Activated CD4-positive, alpha-beta T cell treated with anti-CD3 and anti-CD28 coated beads for 36 hours (primary cell): ENCODE measurements at regions not wholly inside any gene's neighbourhood (a gene's known extent, or its start where the extent isn't known, plus 50 kb on each side); places are given as distances from the start of the nearest gene placed in this dataset.

Source experiments
- ATAC-seq: fragments of 200-7000 bp; cut with Tn5 transposase; one replicate; pipeline ENCODE4 v1.10.0; 2021; ENCODE audit warnings: mild to moderate bottlenecking, moderate library complexity
- CTCF ChIA-PET: fragments of 350-600 bp; sonication (Branson Sonifier 250); formaldehyde crosslinking; loops from one replicate; lab custom pipeline; 2021; ENCODE audit warnings: antibody characterized with exemption; lab: Charles Lee
- POLR2A ChIA-PET: fragments of 350-600 bp; sonication (Branson Sonifier 250); formaldehyde crosslinking; loops from one replicate; lab custom pipeline; 2021; ENCODE audit warnings: antibody characterized with exemption, inconsistent platforms; lab: Charles Lee
- DNase-seq: peaks from one replicate; pipeline ENCODE4 v3.0.0-alpha.2; 2020
- H3K27ac Mint-ChIP-seq: one replicate; pipeline ENCODE4 v1.8.0; 2021; ENCODE audit warnings: mixed read lengths
- H3K27me3 Mint-ChIP-seq: one replicate; pipeline ENCODE4 v1.8.0; 2021; ENCODE audit warnings: mixed read lengths
- H3K36me3 Mint-ChIP-seq: one replicate; pipeline ENCODE4 v1.8.0; 2021; ENCODE audit warnings: low read depth, mixed read lengths
- H3K4me1 Mint-ChIP-seq: one replicate; pipeline ENCODE4 v1.8.0; 2021; ENCODE audit warnings: mixed read lengths
- H3K4me3 Mint-ChIP-seq: one replicate; pipeline ENCODE4 v1.8.0; 2021; ENCODE audit warnings: mild to moderate bottlenecking, moderate library complexity, mixed read lengths
- H3K9me3 Mint-ChIP-seq: one replicate; pipeline ENCODE4 v1.8.0; 2021; ENCODE audit warnings: low read depth, mixed read lengths
- intact Hi-C, 2 experiments: fragments of 100-400 bp; cut with DNase I in 1 of 2; cut with micrococcal nuclease in 1 of 2; formaldehyde crosslinking; loops; one replicate each; pipeline versions ENCODE4 v1.14.2 to v1.15.1; 2022 to 2024; cut with DNase I, micrococcal nuclease

DNA sequence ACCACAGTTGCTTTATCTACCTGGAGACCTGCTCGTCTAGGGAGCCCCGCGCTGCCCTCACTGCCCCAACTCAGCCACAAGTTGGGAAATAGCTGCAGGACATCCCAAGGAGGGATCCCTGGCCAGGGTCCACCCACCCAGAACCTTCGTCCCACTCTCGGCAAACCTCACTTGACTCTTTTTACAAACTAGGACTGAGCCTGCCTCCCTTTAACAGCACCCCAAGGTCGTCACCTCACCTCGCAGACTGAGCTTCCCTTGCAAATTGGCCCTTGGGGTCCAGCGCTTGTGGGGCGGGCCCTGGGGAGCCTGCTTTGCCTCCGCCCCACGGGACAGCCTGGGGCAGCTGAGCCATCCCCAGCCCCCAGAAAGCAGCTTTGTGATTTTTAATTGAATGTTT, 1505.8 kb downstream of the TBC1D22A start:
- DNase-seq (no peak), ATAC-seq (no peak)
- no peaks in the 10 kb centered on the region for H3K4me1 Mint-ChIP-seq
- peaks cover 6% of the 10 kb centered on the region for H3K27me3 Mint-ChIP-seq
- no peak overlapping the region for H3K27ac Mint-ChIP-seq
- H3K4me3 Mint-ChIP-seq, result no peak overlapping the region
- H3K36me3 Mint-ChIP-seq, result no peaks in the 10 kb centered on the region
- H3K9me3 Mint-ChIP-seq, result no peaks in the 10 kb centered on the region
- CTCF ChIA-PET, result no interaction called here
- POLR2A ChIA-PET, result no interaction called here
- intact Hi-C loops, result no loop called here

DNA sequence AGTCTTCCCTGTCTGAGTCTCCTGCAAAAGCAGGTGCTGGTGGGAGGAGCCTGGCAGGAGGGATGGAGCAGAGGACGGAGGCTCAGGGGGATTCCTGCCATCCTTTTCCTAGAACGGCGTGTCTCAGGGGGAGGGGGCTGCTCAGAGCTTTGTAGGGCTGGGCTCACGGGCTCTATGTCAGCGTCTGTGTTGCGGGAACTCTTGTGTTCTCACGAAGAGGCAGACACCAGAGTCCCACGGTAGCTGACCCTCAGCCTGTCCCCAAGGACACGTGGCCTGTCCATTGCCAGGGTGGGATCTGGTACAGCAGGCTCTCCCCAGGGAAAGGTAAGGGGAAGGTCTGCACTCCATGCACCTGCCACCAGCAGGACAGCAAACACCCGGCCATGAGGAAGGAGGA, 1505.2 kb downstream of the TBC1D22A start:
- no peaks in the 10 kb centered on the region for H3K36me3 Mint-ChIP-seq
- ChIA-PET CTCF (interaction anchor here (0.6 kb wide), 1 partner anchor 37 kb away, joined by 3 read pairs; no protein-coding TSS in a partner anchor), POLR2A (no interaction called here)
- no peaks in the 10 kb centered on the region for H3K9me3 Mint-ChIP-seq
- intact Hi-C loops, result no loop called here
- H3K27ac Mint-ChIP-seq, result no peak overlapping the region
- no peaks in the 10 kb centered on the region for H3K4me1 Mint-ChIP-seq
- peaks cover 6% of the 10 kb centered on the region for H3K27me3 Mint-ChIP-seq
- ATAC-seq, result no peak
- DNase-seq, result no peak
- no peak overlapping the region for H3K4me3 Mint-ChIP-seq

DNA sequence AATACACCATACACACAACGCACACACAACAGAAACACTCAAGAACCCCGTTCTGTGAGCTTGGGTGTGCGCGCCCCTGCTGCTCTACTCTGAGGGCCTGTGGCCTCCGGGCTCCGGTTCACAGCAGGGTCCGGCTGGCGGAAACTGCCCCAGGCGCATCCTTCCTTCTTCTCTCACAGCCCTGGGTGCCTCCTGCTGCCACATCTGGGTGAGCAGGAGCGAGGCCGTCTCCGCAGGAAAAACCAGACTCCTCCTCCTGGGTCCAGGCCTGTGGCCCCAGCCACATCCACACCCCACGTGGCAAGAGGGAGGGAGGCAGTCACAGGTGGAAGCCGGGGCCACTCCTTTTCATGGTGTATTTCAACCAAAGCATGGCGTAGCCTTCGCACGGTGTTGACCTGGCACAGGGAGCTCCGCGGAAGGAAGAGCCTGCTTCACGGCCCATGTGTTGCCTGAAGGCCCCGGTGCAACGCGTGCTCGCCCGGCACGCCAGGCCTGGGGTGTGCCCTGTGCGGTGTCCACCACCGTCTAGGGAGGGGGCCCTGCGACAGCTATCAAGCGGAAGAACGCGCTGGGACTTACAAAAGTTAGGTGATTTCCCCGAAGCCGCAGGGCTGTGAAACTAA, 1502.7 kb downstream of the TBC1D22A start:
- intact Hi-C loops, result no loop called here
- Mint-ChIP-seq H3K9me3 (no peaks in the 10 kb centered on the region), H3K27me3 (peaks cover 6% of the 10 kb centered on the region), H3K36me3 (no peaks in the 10 kb centered on the region), H3K4me3 (no peak overlapping the region), H3K4me1 (no peaks in the 10 kb centered on the region), H3K27ac (no peak overlapping the region)
- DNase-seq (no peak), ATAC-seq (no peak)
- ChIA-PET POLR2A (no interaction called here), CTCF (no interaction called here)

DNA sequence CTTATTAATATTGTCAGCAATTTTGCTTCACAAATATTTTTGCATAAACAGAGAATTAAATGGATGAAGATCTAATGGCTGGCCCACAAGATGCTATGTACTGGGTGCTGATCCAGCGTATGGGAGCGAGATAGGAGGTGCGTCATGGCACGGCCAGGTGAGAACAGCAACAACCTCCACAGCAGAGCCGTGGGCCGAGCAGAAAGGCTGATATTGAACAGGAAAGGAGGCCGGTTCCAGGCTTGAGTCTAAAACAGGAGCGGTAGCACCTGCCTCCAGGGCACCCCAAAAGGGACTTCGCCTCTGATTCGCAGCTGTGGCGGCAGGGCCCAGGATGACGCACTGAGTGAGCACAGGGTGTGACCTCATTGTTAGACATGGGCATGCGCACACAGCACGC, 1502.1 kb downstream of the TBC1D22A start:
- ChIA-PET POLR2A (no interaction called here), CTCF (no interaction called here)
- H3K27me3 Mint-ChIP-seq, result peaks cover 6% of the 10 kb centered on the region
- DNase-seq (no peak), ATAC-seq (no peak)
- H3K9me3 Mint-ChIP-seq, result no peaks in the 10 kb centered on the region
- H3K4me1 Mint-ChIP-seq, result no peaks in the 10 kb centered on the region
- H3K4me3 Mint-ChIP-seq, result no peak overlapping the region
- intact Hi-C loops, result no loop called here
- H3K36me3 Mint-ChIP-seq, result no peaks in the 10 kb centered on the region
- no peak overlapping the region for H3K27ac Mint-ChIP-seq

DNA sequence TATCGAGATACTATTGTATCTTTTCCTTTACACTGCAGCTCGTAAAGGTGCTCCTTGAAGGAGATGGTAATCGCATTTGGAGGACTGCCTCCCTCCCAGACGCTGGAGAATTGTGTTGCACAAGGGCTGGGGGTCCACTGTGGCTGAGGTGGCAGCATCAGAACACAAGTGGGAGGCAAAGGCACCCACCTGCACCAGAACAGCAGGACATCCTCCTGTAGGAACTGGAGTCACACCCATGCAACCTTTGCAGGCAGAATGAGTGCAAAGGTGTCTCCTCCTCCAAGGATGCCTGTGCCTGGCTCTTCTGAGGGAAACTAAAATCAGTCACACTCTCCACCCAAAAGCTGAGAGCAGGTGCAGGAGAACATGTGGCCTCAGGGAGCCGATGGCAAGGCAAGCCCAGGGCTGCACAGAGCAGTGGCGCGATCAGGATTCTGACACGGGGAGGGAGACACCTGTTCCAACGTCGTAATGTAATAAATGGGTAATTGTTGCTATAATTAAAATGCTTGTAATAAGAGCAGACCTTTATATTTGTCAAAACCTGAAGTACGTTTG, 1501.4 kb downstream of the TBC1D22A start:
- Mint-ChIP-seq H3K9me3 (no peaks in the 10 kb centered on the region), H3K27me3 (no peaks in the 10 kb centered on the region), H3K4me1 (no peaks in the 10 kb centered on the region), H3K4me3 (no peak overlapping the region), H3K36me3 (no peaks in the 10 kb centered on the region), H3K27ac (no peak overlapping the region)
- intact Hi-C loops, result no loop called here
- CTCF ChIA-PET, result no interaction called here
- ATAC-seq (no peak), DNase-seq (no peak)
- POLR2A ChIA-PET, result no interaction called here

DNA sequence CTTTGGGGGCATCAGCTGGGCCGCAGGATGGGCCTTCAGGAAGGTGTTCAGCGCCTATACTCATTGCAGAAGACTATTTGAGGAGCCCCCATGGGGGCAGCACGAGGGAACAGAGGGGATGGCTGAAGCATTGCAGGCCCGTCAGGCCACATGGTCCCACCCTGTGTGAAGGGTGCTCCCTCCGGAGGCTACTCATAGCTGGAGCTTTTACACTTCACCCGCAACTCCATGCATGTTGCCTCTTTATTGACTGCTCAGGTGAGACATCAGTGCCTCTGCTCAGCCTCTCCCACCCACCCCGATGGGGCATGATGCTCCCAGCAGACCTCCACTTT, 1500.9 kb downstream of the TBC1D22A start:
- Mint-ChIP-seq H3K27me3 (no peaks in the 10 kb centered on the region), H3K4me3 (no peak overlapping the region), H3K4me1 (no peaks in the 10 kb centered on the region), H3K27ac (no peak overlapping the region), H3K36me3 (no peaks in the 10 kb centered on the region), H3K9me3 (no peaks in the 10 kb centered on the region)
- ATAC-seq, result no peak
- DNase-seq, result no peak
- ChIA-PET POLR2A (no interaction called here), CTCF (no interaction called here)
- intact Hi-C loops, result no loop called here

DNA sequence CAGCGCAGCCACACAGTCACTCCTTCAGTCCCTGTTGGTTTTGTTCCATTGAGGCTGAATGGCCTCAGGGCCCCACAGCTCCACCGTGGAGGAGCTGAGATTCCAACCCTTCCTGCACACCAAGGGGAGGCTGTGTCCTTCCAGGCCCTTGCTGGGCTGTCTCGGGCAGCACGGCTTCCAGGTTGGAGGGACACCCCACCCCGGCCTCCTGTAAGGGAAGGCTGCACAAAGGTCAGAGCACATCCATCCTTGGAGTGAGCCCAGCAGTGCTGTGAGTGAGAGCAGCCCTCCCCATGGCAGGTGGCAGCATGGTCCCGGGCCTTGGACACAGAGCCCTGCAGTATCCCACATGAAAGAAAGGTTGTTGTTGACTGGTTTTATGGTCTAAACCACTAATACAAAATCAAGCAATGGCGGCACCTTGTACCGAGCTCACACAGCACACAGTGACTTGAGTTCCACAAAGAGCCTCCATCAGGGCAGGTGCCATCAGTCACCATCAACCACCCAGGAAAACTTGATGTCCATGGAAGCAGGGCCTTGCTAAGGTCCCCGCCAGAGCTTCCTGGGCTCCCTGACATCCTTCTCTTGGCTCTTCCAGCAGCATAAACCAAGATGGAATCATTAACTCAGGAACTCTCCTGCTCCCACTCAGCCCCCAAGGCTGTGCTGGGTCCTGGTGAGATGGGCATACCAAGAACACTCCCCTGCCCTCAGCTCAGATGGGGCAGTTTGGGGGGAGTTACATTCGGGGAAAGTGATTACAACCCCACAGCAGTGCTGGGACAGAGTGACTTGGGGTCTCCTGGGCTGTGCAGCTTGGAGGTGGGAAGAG, 1500.4 kb downstream of the TBC1D22A start:
- no peaks in the 10 kb centered on the region for H3K9me3 Mint-ChIP-seq
- ChIA-PET POLR2A (no interaction called here), CTCF (interaction anchor here (1.1 kb wide), 1 partner anchor 24 kb away, joined by 3 read pairs; no protein-coding TSS in a partner anchor)
- intact Hi-C loops, result no loop called here
- H3K36me3 Mint-ChIP-seq, result no peaks in the 10 kb centered on the region
- ATAC-seq, result no peak
- no peak overlapping the region for H3K4me3 Mint-ChIP-seq
- H3K4me1 Mint-ChIP-seq, result no peaks in the 10 kb centered on the region
- H3K27ac Mint-ChIP-seq, result no peak overlapping the region
- H3K27me3 Mint-ChIP-seq, result no peaks in the 10 kb centered on the region
- no peak for DNase-seq

DNA sequence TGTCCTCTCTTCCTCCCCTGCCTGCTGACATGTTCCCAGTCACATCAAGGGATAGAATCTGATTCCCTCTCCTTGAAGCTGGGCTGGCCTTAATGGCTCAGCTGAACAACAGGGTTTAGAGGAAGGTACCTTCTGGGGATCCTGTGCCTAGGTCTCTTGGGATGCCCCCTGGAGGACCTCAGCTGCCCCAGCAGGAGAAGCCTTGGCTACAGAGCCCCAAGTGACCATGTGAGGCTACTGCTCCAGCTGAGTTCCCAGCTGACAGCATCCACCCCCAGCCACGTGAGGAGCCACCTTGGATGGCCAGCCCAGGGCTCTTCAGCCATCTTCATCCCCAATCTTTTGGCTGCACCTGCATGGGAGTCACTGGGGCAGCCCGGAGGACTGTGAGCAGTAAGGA, 1499.3 kb downstream of the TBC1D22A start:
- DNase-seq, result no peak
- ChIA-PET CTCF (no interaction called here), POLR2A (no interaction called here)
- H3K4me1 Mint-ChIP-seq, result no peaks in the 10 kb centered on the region
- intact Hi-C loops, result no loop called here
- no peaks in the 10 kb centered on the region for H3K9me3 Mint-ChIP-seq
- ATAC-seq, result no peak
- no peak overlapping the region for H3K27ac Mint-ChIP-seq
- H3K27me3 Mint-ChIP-seq, result no peaks in the 10 kb centered on the region
- no peaks in the 10 kb centered on the region for H3K36me3 Mint-ChIP-seq
- H3K4me3 Mint-ChIP-seq, result no peak overlapping the region

DNA sequence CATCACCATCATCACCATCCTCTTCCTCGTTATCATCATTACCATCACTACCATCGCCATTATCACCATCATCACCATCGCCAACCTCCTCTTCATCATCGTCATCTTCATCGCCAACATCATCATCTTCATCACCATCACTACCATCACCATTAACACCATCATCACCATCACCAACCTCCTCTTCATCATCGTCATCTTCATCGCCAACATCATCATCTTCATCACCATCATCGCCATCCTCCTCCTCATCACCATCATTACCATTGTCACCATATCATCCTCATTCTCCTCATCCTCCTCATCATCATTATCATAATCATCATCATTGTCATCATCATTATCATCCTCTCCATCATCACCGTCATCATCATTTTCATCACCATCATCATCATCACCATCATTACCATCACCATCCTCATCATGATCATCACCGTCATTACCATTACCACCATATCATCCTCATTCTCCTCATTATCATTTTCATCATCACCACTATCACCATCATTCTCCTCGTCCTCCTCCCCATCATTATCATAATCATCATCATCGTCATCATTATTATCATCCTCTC, 1498.7 kb downstream of the TBC1D22A start:
- H3K4me3 Mint-ChIP-seq, result no peak overlapping the region
- no peaks in the 10 kb centered on the region for H3K4me1 Mint-ChIP-seq
- CTCF ChIA-PET, result no interaction called here
- H3K9me3 Mint-ChIP-seq, result no peaks in the 10 kb centered on the region
- intact Hi-C loops, result no loop called here
- H3K36me3 Mint-ChIP-seq, result no peaks in the 10 kb centered on the region
- ATAC-seq (no peak), DNase-seq (no peak)
- no peaks in the 10 kb centered on the region for H3K27me3 Mint-ChIP-seq
- no peak overlapping the region for H3K27ac Mint-ChIP-seq
- POLR2A ChIA-PET, result no interaction called here

DNA sequence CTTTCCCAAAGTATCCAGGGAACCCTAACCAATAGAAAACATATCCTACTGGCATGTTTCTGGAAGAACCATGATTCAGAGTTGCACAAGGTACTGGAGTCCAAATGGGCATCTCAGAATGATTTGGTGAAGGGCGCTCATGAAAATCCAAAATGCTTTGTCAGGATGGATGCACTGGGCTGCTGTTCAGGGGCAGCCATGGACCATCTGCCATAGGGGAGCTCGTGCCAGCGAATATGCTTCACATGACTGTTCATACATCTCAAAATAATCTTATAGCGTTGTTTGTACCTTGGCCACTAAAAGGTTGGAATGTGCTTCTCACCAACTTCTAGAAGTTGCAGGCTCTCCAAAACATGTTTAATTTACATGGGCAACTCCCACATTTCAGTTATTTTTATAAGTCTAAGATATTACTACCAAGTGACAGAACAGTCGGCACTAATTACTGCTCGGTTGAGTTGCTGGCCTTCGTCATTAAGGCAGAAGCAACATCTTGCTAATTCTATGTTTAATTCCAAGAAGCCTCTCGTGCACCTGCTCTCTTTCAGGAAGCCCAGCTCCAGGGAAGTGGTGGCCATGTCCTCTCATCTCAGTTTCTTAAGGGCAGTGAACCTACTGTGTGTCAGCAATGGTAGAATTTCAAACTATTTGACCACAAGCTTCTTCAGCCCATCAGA, 1497.7 kb downstream of the TBC1D22A start:
- DNase-seq, result no peak
- no peak for ATAC-seq
- intact Hi-C loops, result no loop called here
- H3K4me1 Mint-ChIP-seq, result no peaks in the 10 kb centered on the region
- ChIA-PET POLR2A (no interaction called here), CTCF (no interaction called here)
- H3K27ac Mint-ChIP-seq, result no peak overlapping the region
- H3K9me3 Mint-ChIP-seq, result no peaks in the 10 kb centered on the region
- H3K36me3 Mint-ChIP-seq, result no peaks in the 10 kb centered on the region
- H3K27me3 Mint-ChIP-seq, result no peaks in the 10 kb centered on the region
- H3K4me3 Mint-ChIP-seq, result no peak overlapping the region

DNA sequence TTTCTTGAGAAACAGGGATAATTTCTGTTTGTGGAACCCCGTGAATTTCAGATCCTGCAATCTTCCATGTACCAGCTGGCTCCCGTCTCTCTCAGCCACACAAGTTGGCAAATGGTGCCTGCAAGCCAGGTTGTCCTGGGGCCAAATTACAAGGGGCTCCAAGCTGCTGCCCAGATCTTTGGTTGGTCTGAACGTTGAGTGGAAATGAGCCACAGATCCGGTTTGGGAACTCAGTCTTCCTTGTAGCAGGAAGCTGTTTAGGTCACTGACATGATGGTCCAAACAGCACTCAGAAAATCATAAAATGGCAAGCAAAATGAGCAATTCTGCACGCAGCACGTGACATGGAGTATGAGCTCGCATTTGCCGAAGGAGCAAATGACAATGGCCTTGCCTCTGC, 1496.4 kb downstream of the TBC1D22A start:
- ATAC-seq, result no peak
- POLR2A ChIA-PET, result no interaction called here

More for the DNA sequence above, 1496.4 kb downstream of the TBC1D22A start:
- DNase-seq, result no peak
- Mint-ChIP-seq H3K27ac (no peak overlapping the region), H3K36me3 (no peaks in the 10 kb centered on the region), H3K4me3 (no peak overlapping the region), H3K9me3 (no peaks in the 10 kb centered on the region), H3K27me3 (peaks cover 3% of the 10 kb centered on the region), H3K4me1 (no peaks in the 10 kb centered on the region)
- intact Hi-C loops, result no loop called here
- CTCF ChIA-PET, result no interaction called here
